ENCODE measurements at regions not wholly inside any gene's neighbourhood (a gene's known extent, or its start where the extent isn't known, plus 50 kb on each side); places are given as distances from the start of the nearest gene placed in this dataset.

DNA sequence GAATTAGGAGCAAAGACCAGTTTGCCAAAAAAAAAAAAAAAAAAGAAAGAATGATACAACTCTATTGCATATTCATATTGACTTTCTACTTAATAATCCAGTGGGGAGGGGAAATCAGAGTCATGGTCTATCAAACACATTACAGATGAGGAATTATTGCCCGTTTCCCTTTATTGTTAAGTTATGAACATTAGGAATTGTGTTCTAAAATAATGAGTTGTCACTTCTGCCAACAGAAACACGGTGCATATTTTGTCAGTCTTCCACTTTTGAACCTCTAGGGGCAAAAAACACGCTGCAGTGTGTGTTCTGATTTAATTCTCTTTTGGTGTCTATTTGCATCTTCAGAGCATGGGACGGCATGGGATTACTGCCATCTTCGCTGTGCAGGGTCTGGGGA, 115.7 kb upstream of the RHOBTB1 start:
- no peak overlapping the region for H2AFZ ChIP-seq (ENCODE audit: low read depth, low read length)
- ATAC-seq (ENCODE audit: insufficient read depth, low read depth) (no peak), DNase-seq (no peak)
- H3K9me3 ChIP-seq (ENCODE audit: insufficient read depth, low read length, severe bottlenecking), result no peaks in the 10 kb centered on the region
- H3K4me3 ChIP-seq (ENCODE audit: low read depth in 1 of 2, low read length in 2 of 2), result no peak overlapping the region
- H3K79me2 ChIP-seq (ENCODE audit: insufficient read depth, low read length), result no peaks in the 10 kb centered on the region
- no peak overlapping the region for H3K4me2 ChIP-seq (ENCODE audit: insufficient read depth, low read length)
- H3K27me3 ChIP-seq (ENCODE audit: insufficient read depth, low read length, poor library complexity), result no peaks in the 10 kb centered on the region
- no peak overlapping the region for H3K27ac ChIP-seq (ENCODE audit: low read length)
- no peaks in the 10 kb centered on the region for H3K4me1 ChIP-seq (ENCODE audit: insufficient read depth, low read length)
- H3K36me3 ChIP-seq (ENCODE audit: insufficient read depth, low read length), result no peaks in the 10 kb centered on the region
- no peak overlapping the region for H3K9ac ChIP-seq (ENCODE audit: low read depth, low read length)
- no peaks in the 10 kb centered on the region for H4K20me1 ChIP-seq (ENCODE audit: insufficient read depth, low read length)
- TF ChIP-seq, protein P1, sequence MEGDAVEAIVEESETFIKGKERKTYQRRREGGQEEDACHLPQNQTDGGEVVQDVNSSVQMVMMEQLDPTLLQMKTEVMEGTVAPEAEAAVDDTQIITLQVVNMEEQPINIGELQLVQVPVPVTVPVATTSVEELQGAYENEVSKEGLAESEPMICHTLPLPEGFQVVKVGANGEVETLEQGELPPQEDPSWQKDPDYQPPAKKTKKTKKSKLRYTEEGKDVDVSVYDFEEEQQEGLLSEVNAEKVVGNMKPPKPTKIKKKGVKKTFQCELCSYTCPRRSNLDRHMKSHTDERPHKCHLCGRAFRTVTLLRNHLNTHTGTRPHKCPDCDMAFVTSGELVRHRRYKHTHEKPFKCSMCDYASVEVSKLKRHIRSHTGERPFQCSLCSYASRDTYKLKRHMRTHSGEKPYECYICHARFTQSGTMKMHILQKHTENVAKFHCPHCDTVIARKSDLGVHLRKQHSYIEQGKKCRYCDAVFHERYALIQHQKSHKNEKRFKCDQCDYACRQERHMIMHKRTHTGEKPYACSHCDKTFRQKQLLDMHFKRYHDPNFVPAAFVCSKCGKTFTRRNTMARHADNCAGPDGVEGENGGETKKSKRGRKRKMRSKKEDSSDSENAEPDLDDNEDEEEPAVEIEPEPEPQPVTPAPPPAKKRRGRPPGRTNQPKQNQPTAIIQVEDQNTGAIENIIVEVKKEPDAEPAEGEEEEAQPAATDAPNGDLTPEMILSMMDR (IDR thresholded peaks at IDR 0.05; ENCODE audit: borderline replicate concordance, extremely low read depth, low read length, poor library complexity, severe bottlenecking), result no peak
- TF ChIP-seq EZH2 (IDR thresholded peaks at IDR 0.05; ENCODE audit: borderline replicate concordance, low read depth, low read length, severe bottlenecking), result no peak

- Histone ChIP-seq H3K27ac (ENCODE audit: low read length) (no peak overlapping the region), H3K9ac (ENCODE audit: low read depth, low read length) (no peak overlapping the region), H3K4me3 (ENCODE audit: low read depth in 1 of 2, low read length in 2 of 2) (no peak overlapping the region), H4K20me1 (ENCODE audit: insufficient read depth, low read length) (no peaks in the 10 kb centered on the region), H3K9me3 (ENCODE audit: insufficient read depth, low read length, severe bottlenecking) (no peaks in the 10 kb centered on the region), H2AFZ (ENCODE audit: low read depth, low read length) (no peak overlapping the region), H3K79me2 (ENCODE audit: insufficient read depth, low read length) (no peaks in the 10 kb centered on the region), H3K36me3 (ENCODE audit: insufficient read depth, low read length) (no peaks in the 10 kb centered on the region), H3K4me1 (ENCODE audit: insufficient read depth, low read length) (no peaks in the 10 kb centered on the region), H3K27me3 (ENCODE audit: insufficient read depth, low read length, poor library complexity) (no peaks in the 10 kb centered on the region), H3K4me2 (ENCODE audit: insufficient read depth, low read length) (no peak overlapping the region)
- DNase-seq, result no peak
- no peak for ATAC-seq (ENCODE audit: insufficient read depth, low read depth)
- TF ChIP-seq EZH2 (IDR thresholded peaks at IDR 0.05; ENCODE audit: borderline replicate concordance, low read depth, low read length, severe bottlenecking), result no peak
- TF ChIP-seq, protein P1 (IDR thresholded peaks at IDR 0.05; ENCODE audit: borderline replicate concordance, extremely low read depth, low read length, poor library complexity, severe bottlenecking), result no peak
These were observed 108.7 kb upstream of the RHOBTB1 start for GRCh38 chr10:61052469-61053205.

GRCh38 chr10:61051344-61051743, 107.4 kb upstream of the RHOBTB1 start:
- ATAC-seq (ENCODE audit: insufficient read depth, low read depth), result no peak
- Histone ChIP-seq H3K4me1 (ENCODE audit: insufficient read depth, low read length) (no peaks in the 10 kb centered on the region), H3K27me3 (ENCODE audit: insufficient read depth, low read length, poor library complexity) (no peaks in the 10 kb centered on the region), H3K4me2 (ENCODE audit: insufficient read depth, low read length) (no peak overlapping the region), H3K79me2 (ENCODE audit: insufficient read depth, low read length) (no peaks in the 10 kb centered on the region), H3K9me3 (ENCODE audit: insufficient read depth, low read length, severe bottlenecking) (no peaks in the 10 kb centered on the region), H2AFZ (ENCODE audit: low read depth, low read length) (no peak overlapping the region), H3K27ac (ENCODE audit: low read length) (no peak overlapping the region), H3K9ac (ENCODE audit: low read depth, low read length) (no peak overlapping the region), H4K20me1 (ENCODE audit: insufficient read depth, low read length) (no peaks in the 10 kb centered on the region), H3K4me3 (ENCODE audit: low read depth in 1 of 2, low read length in 2 of 2) (no peak overlapping the region), H3K36me3 (ENCODE audit: insufficient read depth, low read length) (no peaks in the 10 kb centered on the region)
- TF ChIP-seq, protein P1 (IDR thresholded peaks at IDR 0.05; ENCODE audit: borderline replicate concordance, extremely low read depth, low read length, poor library complexity, severe bottlenecking), result no peak
- TF ChIP-seq EZH2 (IDR thresholded peaks at IDR 0.05; ENCODE audit: borderline replicate concordance, low read depth, low read length, severe bottlenecking), result no peak
- DNase-seq, result no peak
